Endothelial cell of umbilical vein (primary cell): ENCODE measurements at regions not wholly inside any gene's neighbourhood (a gene's known extent, or its start where the extent isn't known, plus 50 kb on each side); places are given as distances from the start of the nearest gene placed in this dataset.

Experiments
- BruUV-seq: library from RNA; stranded (reverse); fragments of 400-500 nt; replicated peaks from 2 replicates; lab custom pipeline; 2021; lab: Mats Ljungman, UMichigan
- CTCF ChIA-PET: fragments of 300-600, 350-600 bp; sonication (Branson Sonifier 250); formaldehyde crosslinking; loops from one replicate; lab custom pipeline; 2021; ENCODE audit warnings: antibody characterized with exemption, inconsistent platforms; lab: Charles Lee
- POLR2A ChIA-PET: fragments of 300-600, 350-600 bp; sonication (Branson Sonifier 250); formaldehyde crosslinking; loops from one replicate; lab custom pipeline; 2021; ENCODE audit warnings: antibody characterized with exemption, inconsistent platforms; lab: Charles Lee
- DNase-seq: peaks from one replicate; pipeline ENCODE4 v3.0.0-alpha.2; 2011; ENCODE audit warnings: low read depth, low spot score
- FAIRE-seq: peaks from 2 replicates; lab custom pipeline; 2011; peaks lifted over from hg19 to GRCh38; lab: Jason Lieb, UNC
- H2AFZ ChIP-seq: 2 replicates; pipeline ENCODE4 v1.6.0; 2012; ENCODE audit warnings: low read depth, low read length, control low read depth, inconsistent platforms
- H3K27ac ChIP-seq: 2 replicates; pipeline ENCODE4 v1.5.1; 2011; ENCODE audit warnings: low read depth, mild to moderate bottlenecking, control low read depth, low read length, moderate library complexity; ENCODE audit not compliant: insufficient read depth
- H3K27me3 ChIP-seq, 2 experiments: 2 replicates each; pipeline versions ENCODE4 v1.6.0 to v1.6.1; 2011; ENCODE audit warnings: low read length in 2 of 2, mixed read lengths in 1 of 2; ENCODE audit not compliant: control insufficient read depth in 2 of 2, insufficient read depth in 2 of 2
- H3K36me3 ChIP-seq, 2 experiments: 2 replicates in 1 of 2; 3 replicates in 1 of 2; pipeline ENCODE4 v1.5.1; 2011; ENCODE audit warnings: low read length in 2 of 2, mild to moderate bottlenecking in 1 of 2, moderate library complexity in 1 of 2; ENCODE audit not compliant: control insufficient read depth in 2 of 2, insufficient read depth in 2 of 2; ENCODE audit errors: extremely low read depth in 1 of 2
- H3K4me1 ChIP-seq: 3 replicates; pipeline ENCODE4 v1.5.1; 2011; ENCODE audit warnings: mild to moderate bottlenecking, low read length; ENCODE audit not compliant: control insufficient read depth, insufficient read depth; ENCODE audit errors: extremely low read depth
- H3K4me2 ChIP-seq: 2 replicates; pipeline ENCODE4 v1.6.1; 2011; ENCODE audit warnings: low read length, control low read depth, mixed read lengths; ENCODE audit not compliant: insufficient read depth
- H3K4me3 ChIP-seq, 3 experiments: fragments of 200-600 bp in 1 of 3; sonication (generic), shearing (Covaris generic) in 1 of 3; replicated peaks in 1 of 3; 2 replicates each; pipeline ENCODE4 v1.5.1; 2011 to 2016; ENCODE audit warnings: control low read depth in 3 of 3, low read length in 3 of 3, mild to moderate bottlenecking in 2 of 3, inconsistent platforms in 1 of 3, low read depth in 1 of 3, moderate library complexity in 1 of 3; ENCODE audit not compliant: insufficient read depth in 1 of 3
- H3K79me2 ChIP-seq: 2 replicates; pipeline ENCODE4 v1.6.0; 2012; ENCODE audit warnings: low read length, inconsistent platforms; ENCODE audit not compliant: control insufficient read depth, insufficient read depth
- H3K9ac ChIP-seq: replicated peaks from 2 replicates; pipeline ENCODE3; 2011; ENCODE audit warnings: low read length, control low read depth; ENCODE audit not compliant: insufficient read depth; ENCODE audit errors: extremely low read depth
- H3K9me1 ChIP-seq: replicated peaks from 3 replicates; pipeline ENCODE4 v1.6.0; 2011; ENCODE audit warnings: mild to moderate bottlenecking, low read length; ENCODE audit not compliant: control insufficient read depth, insufficient read depth; ENCODE audit errors: extremely low read depth
- H3K9me3 ChIP-seq: replicated peaks from 2 replicates; pipeline ENCODE4 v1.5.1; 2012; ENCODE audit warnings: low read length, inconsistent platforms; ENCODE audit not compliant: control insufficient read depth, insufficient read depth
- H4K20me1 ChIP-seq: replicated peaks from 2 replicates; pipeline ENCODE3; 2011; ENCODE audit warnings: mild to moderate bottlenecking, low read length; ENCODE audit not compliant: control insufficient read depth, insufficient read depth; ENCODE audit errors: extremely low read depth
- EZH2 ChIP-seq: IDR thresholded peaks from 2 replicates; pipeline ENCODE4 v1.6.1; 2012; ENCODE audit warnings: borderline replicate concordance, low read depth, mild to moderate bottlenecking, moderate library complexity, low read length, inconsistent platforms; ENCODE audit not compliant: severe bottlenecking
- FOS ChIP-seq: IDR thresholded peaks from 2 replicates; pipeline ENCODE4 v1.6.1; 2011; ENCODE audit warnings: mild to moderate bottlenecking, low read length, moderate library complexity, borderline replicate concordance; ENCODE audit not compliant: insufficient read depth
- GATA2 ChIP-seq: IDR thresholded peaks from 2 replicates; pipeline ENCODE4 v1.7.0; 2011; ENCODE audit warnings: low read depth, mild to moderate bottlenecking, moderate library complexity, mixed read lengths, low read length; ENCODE audit not compliant: insufficient read length, insufficient read depth
- JUN ChIP-seq: IDR thresholded peaks from 2 replicates; pipeline ENCODE4 v1.6.1; 2011; ENCODE audit warnings: borderline replicate concordance, low read depth; ENCODE audit not compliant: insufficient read length, insufficient read depth
- MYC ChIP-seq: IDR thresholded peaks from one replicate; pipeline ENCODE4 v1.6.1; 2011; ENCODE audit warnings: mild to moderate bottlenecking, low read depth, low read length
- POLR2A ChIP-seq: IDR thresholded peaks from 2 replicates; pipeline ENCODE4 v1.6.1; 2012; ENCODE audit warnings: low read depth, mild to moderate bottlenecking, control low read depth, low read length
- POLR2AphosphoS5 ChIP-seq: IDR thresholded peaks from 2 replicates; pipeline ENCODE4 v1.6.1; 2012; ENCODE audit warnings: low read depth, mild to moderate bottlenecking, control low read depth, low read length, moderate library complexity; ENCODE audit not compliant: insufficient read depth
- dilution Hi-C: fragments of 300-500 bp; cut with MboI; formaldehyde crosslinking; loops from one replicate; pipeline ENCODE4 v1.15.0; 2019; ENCODE audit warnings: low sequenced_read_pairs; ENCODE audit not compliant: extremely low pct_ligation_motif_present
- intact Hi-C: fragments of 100-400 bp; cut with micrococcal nuclease; formaldehyde crosslinking; loops from one replicate; pipeline ENCODE4 v1.10.0; 2022
- TF ChIP-seq, protein P1 (sequence below), 2 donors: IDR thresholded peaks; 1 replicate in 1 of 2; 2 replicates in 1 of 2; pipeline ENCODE4 v1.5.1; 2011; ENCODE audit warnings: low read length in 2 of 2, mild to moderate bottlenecking in 2 of 2, moderate library complexity in 2 of 2, control low read depth in 1 of 2, inconsistent platforms in 1 of 2, low read depth in 1 of 2; ENCODE audit not compliant: insufficient read depth in 1 of 2; ENCODE audit errors: extremely low read depth in 1 of 2
- TF ChIP-seq, protein P2 (sequence below): IDR thresholded peaks from 2 replicates; pipeline ENCODE4 v1.6.1; 2011; ENCODE audit not compliant: insufficient read depth, insufficient read length

- dilution Hi-C loops = no loop called here
- FAIRE-seq = no peak
- CTCF ChIA-PET = interaction anchor here (1.3 kb wide), 1 partner anchor 889 kb away, joined by 3 read pairs; no protein-coding TSS in a partner anchor
Observed at GRCh38 chr13:38528986-38529385, 157.9 kb upstream of the FREM2 start.

GRCh38 chr13:38530492-38530891 is 156.4 kb upstream of the FREM2 start:
- Histone ChIP-seq H3K36me3 (no peaks in the 10 kb centered on the region), H3K4me1 (no peaks in the 10 kb centered on the region), H2AFZ (no peak overlapping the region), H4K20me1 (no peaks in the 10 kb centered on the region), H3K79me2 (no peaks in the 10 kb centered on the region), H3K4me2 (no peak overlapping the region), H3K9me3 (no peaks in the 10 kb centered on the region), H3K4me3 (no peak overlapping the region), H3K27ac (no peak overlapping the region), H3K27me3 (peaks cover 0 to 2% of the 10 kb centered on the region in 2 experiments), H3K9me1 (no peaks in the 10 kb centered on the region), H3K9ac (no peak overlapping the region)
- dilution Hi-C loops = no loop called here
- DNase-seq (no peak), FAIRE-seq (no peak)
- POLR2A ChIA-PET = no interaction called here
- CTCF ChIA-PET = no interaction called here
- BruUV-seq = no TSS peak
- no peak for TF ChIP-seq FOS
- no peak for TF ChIP-seq JUN
- TF ChIP-seq POLR2A = no peak
- TF ChIP-seq, protein P1, sequence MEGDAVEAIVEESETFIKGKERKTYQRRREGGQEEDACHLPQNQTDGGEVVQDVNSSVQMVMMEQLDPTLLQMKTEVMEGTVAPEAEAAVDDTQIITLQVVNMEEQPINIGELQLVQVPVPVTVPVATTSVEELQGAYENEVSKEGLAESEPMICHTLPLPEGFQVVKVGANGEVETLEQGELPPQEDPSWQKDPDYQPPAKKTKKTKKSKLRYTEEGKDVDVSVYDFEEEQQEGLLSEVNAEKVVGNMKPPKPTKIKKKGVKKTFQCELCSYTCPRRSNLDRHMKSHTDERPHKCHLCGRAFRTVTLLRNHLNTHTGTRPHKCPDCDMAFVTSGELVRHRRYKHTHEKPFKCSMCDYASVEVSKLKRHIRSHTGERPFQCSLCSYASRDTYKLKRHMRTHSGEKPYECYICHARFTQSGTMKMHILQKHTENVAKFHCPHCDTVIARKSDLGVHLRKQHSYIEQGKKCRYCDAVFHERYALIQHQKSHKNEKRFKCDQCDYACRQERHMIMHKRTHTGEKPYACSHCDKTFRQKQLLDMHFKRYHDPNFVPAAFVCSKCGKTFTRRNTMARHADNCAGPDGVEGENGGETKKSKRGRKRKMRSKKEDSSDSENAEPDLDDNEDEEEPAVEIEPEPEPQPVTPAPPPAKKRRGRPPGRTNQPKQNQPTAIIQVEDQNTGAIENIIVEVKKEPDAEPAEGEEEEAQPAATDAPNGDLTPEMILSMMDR (IDR thresholded peaks at IDR 0.05; ENCODE audit: extremely low read depth in 1 of 2, insufficient read depth in 1 of 2, low read depth in 1 of 2, low read length in 2 of 2) = no peak
- TF ChIP-seq GATA2 = no peak
- TF ChIP-seq, protein P2, sequence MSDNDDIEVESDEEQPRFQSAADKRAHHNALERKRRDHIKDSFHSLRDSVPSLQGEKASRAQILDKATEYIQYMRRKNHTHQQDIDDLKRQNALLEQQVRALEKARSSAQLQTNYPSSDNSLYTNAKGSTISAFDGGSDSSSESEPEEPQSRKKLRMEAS = no peak
- TF ChIP-seq POLR2AphosphoS5 = no peak
- no peak for TF ChIP-seq EZH2
- TF ChIP-seq MYC = no peak
- intact Hi-C loops = no loop called here

More at GRCh38 chr13:38528986-38529385, 157.9 kb upstream of the FREM2 start:
- no peak overlapping the region for H2AFZ ChIP-seq
- no peaks in the 10 kb centered on the region for H4K20me1 ChIP-seq
- intact Hi-C loops = loop anchor here (10.0 kb wide), 1 partner anchor 426 kb away; no protein-coding TSS in a partner anchor
- no peak overlapping the region for H3K4me2 ChIP-seq
- no peaks in the 10 kb centered on the region for H3K9me1 ChIP-seq
- POLR2A ChIA-PET = no interaction called here
- H3K27ac ChIP-seq = no peak overlapping the region
- no peaks in the 10 kb centered on the region for H3K36me3 ChIP-seq
- H3K4me1 ChIP-seq = no peaks in the 10 kb centered on the region
- peaks cover 0 to 2% of the 10 kb centered on the region in 2 experiments for H3K27me3 ChIP-seq
- no peak overlapping the region for H3K4me3 ChIP-seq
- H3K79me2 ChIP-seq = no peaks in the 10 kb centered on the region
- TF ChIP-seq MYC (no peak), POLR2A (no peak), GATA2 (no peak), EZH2 (no peak), JUN (no peak), FOS (no peak), POLR2AphosphoS5 (no peak)
- TF ChIP-seq, protein P1 (IDR thresholded peaks at IDR 0.05; ENCODE audit: extremely low read depth in 1 of 2, insufficient read depth in 1 of 2, low read depth in 1 of 2, low read length in 2 of 2) = no peak
- H3K9me3 ChIP-seq = no peaks in the 10 kb centered on the region
- BruUV-seq = no TSS peak
- H3K9ac ChIP-seq = no peak overlapping the region
- DNase-seq = no peak
